Right ventricle myocardium superior (tissue), 1 donor: ENCODE measurements at regions not wholly inside any gene's neighbourhood (a gene's known extent, or its start where the extent isn't known, plus 50 kb on each side); places are given as distances from the start of the nearest gene placed in this dataset.

ENCODE experiments used
- ATAC-seq: fragments of 200-7000 bp; cut with Tn5 transposase; one replicate; pipeline ENCODE4 v1.9.1; 2020; ENCODE audit warnings: mild to moderate bottlenecking; ENCODE audit not compliant: poor library complexity
- DNase-seq: peaks from one replicate; pipeline ENCODE4 v3.0.0-alpha.2; 2020
- intact Hi-C: fragments of 100-400 bp; cut with DNase I; formaldehyde crosslinking; loops from one replicate; pipeline ENCODE4 v1.11.2; 2022
- donor health status: DM: no; HTN: yes; CAD: no; lungs with severe emphysema.

DNA sequence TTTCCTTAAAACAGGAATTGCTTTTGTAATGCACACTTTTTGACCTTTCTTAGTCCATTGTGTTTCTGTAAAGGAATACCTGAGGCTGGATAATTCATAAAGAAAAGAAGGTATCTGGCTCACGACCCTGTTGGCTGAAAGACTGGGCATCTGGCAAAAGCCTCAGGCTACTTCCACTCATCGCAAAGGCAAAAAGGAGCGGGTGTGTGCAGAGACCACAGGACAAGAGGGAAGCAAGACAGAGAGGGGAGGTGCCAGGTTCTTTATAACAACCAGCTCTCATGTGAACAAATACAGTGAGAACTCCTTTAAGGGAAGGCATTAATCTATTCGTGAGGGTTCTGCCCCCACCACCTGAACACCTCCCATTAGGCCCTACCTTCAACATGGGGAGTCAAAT lies 182.1 kb downstream of the C12orf50 start:
- ATAC-seq, result no peak
- DNase-seq, result no peak
- intact Hi-C loops, result no loop called here

GRCh38 chr12:87846045-87846444 lies 183.2 kb downstream of the C12orf50 start:
- DNase-seq (no peak), ATAC-seq (no peak)
- intact Hi-C loops, result no loop called here

- intact Hi-C loops, result no loop called here
Measured at GRCh38 chr12:87841935-87842334, 187.3 kb downstream of the C12orf50 start.

GRCh38 chr12:87836190-87836589 lies 193.0 kb downstream of the C12orf50 start:
- no peak for ATAC-seq
- intact Hi-C loops, result no loop called here
- DNase-seq, result no peak

More at GRCh38 chr12:87841935-87842334, 187.3 kb downstream of the C12orf50 start:
- DNase-seq, result no peak
- ATAC-seq, result no peak

GRCh38 chr12:87828382-87828973 lies 200.7 kb downstream of the C12orf50 start:
- DNase-seq (no peak), ATAC-seq (no peak)
- intact Hi-C loops, result no loop called here

DNA sequence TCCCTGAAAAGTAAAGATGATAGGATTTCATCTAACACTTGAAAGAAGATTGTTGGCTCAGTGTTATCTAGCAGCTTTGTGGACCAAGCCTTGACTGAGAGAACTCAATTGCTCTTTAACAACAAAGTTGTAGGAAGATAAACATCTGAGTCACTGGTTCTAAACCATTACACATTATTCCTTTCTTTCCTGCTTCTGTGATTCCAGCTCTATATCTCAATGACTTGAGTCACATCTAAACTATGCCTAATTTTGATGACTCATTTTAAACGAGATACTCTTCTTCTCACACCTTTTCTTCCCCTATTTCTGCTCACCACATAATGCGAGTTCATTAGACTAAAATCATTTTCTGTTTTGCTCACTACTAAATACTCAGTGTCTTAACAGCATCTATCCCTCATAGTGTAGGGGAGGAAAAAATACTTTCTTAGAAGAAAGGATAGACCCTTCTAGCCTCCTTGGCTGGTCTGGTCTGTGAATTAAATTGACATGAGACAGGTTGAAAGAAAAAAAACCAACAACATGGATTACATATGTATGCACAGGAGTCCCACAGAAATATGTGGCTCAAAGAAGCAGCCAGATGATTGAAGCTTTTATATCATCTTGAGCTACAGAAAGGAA lies 201.4 kb downstream of the C12orf50 start:
- no peak for DNase-seq
- ATAC-seq, result no peak
- intact Hi-C loops, result no loop called here

GRCh38 chr12:87822923-87823322 lies 206.3 kb downstream of the C12orf50 start:
- intact Hi-C loops, result no loop called here
- ATAC-seq, result no peak

GRCh38 chr12:87820524-87821202 lies 208.5 kb downstream of the C12orf50 start:
- no peak for ATAC-seq
- no peak for DNase-seq
- intact Hi-C loops, result no loop called here

More at GRCh38 chr12:87822923-87823322, 206.3 kb downstream of the C12orf50 start:
- no peak for DNase-seq

DNA sequence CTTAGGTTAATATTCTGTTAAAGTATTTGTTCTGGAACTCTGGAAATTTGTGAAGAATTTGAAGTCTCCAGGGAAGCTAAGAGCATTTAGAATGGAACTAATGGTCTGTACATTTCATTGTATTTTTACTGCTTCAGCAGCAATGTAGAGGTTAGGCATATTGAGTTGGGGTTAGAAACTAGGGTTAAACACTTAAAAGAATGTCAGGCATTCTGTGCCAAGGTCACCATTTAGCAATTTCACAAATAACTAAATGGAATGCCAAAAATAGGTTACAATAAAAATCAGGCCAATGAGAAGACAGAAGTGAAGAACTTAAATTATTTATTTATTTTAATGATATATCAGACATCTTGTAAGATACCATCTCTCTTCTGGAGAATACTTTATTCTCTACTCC lies 210.8 kb downstream of the C12orf50 start:
- intact Hi-C loops, result no loop called here
- DNase-seq (no peak), ATAC-seq (no peak)

GRCh38 chr12:87815771-87816585 lies 213.2 kb downstream of the C12orf50 start:
- DNase-seq (no peak), ATAC-seq (no peak)
- intact Hi-C loops, result no loop called here

DNA sequence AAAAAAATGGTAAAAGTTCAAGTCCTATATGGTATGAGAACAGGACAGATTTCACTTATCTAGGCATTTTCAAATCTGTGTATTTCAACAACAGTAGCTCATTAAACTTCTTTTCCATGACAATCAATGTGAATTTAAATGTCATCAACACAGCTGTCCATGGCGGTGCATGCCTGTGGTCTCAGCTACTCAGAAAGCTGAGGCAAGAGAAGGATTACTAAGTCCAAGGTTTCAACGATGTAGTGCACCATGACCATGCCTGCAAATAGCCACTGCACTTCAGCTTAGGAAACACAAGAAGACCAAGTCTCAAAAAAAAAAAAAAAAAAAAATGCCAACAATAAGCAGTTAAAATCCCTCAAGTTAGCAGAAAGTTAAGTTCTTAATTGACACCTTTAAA lies 214.6 kb downstream of the C12orf50 start:
- no peak for ATAC-seq
- DNase-seq, result no peak
- intact Hi-C loops, result no loop called here

DNA sequence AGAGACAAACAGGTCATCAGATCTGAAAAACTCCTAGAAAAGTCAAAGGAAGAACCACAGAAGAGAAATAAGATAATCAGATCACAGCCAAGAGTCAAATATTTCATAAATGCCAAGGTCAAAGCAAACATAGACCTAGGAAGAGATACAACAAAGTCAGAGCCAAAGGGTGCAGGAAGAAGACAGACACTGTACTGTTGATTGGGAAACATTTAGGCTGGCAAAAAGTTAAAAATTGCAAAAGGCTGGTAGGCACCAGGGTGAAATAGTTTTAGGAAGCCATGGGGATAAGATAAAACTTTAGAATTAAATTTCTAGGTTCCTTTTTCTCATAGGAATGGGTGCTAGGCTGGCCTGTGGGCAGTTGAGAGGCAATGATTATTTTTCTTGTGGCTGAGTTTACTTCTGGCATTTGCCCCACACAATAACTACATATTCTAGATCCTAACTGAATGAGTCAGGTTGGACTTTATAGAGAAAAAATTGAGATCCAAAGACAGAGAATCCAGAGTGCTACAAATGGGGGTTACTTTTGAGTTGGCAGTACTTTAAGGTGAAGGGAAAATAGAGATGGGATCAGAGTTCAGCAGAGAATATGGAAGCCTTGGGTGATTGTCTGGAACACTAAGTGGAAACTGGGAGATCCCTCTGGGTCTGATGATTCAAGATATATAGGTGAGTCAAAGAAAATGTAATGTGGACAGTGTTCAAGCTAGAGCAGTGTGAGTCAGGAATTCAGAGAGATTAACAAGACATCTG lies 215.5 kb downstream of the C12orf50 start:
- ATAC-seq, result no peak
- intact Hi-C loops, result no loop called here
- no peak for DNase-seq

DNA sequence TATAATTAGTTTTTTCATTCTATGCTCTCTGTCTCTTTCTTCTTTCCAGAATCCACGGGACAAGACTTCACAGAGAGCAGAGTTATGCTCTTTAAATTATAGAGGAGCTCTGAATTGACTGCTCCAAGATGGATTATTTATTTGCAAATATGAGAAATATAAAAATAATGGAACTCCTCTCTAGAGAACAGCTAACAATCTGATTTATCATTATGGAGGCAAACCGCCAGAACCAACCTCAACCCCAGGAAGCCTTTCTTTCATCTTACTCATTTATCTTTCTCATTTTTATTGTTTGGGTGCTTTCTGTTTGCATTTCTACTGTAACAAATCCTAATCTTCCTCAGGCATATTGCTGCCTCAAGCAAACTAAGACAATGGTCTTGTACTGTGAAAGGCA lies 216.5 kb downstream of the C12orf50 start:
- intact Hi-C loops, result no loop called here
- DNase-seq (no peak), ATAC-seq (no peak)

GRCh38 chr12:87812030-87812429 lies 217.2 kb downstream of the C12orf50 start:
- DNase-seq, result no peak
- ATAC-seq, result no peak
- intact Hi-C loops, result no loop called here

DNA sequence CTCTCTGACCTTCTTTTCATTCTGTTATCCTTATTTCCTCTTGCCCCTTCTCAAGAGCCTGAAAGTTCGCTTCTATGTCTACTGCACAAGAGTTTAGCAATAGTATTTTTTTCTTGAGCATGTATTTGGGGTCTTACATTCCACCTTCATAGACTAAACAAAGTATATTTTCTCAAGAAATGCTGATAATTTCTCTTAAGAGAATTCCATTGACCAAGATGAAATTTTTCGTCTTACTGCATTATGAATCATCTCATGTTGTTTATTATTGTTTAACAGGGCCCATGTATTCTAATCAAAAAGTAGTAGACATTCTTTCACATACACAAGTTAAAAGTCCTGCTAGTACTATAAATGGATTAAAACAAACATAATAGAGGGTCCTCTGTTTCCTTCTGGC lies 219.3 kb downstream of the C12orf50 start:
- DNase-seq (no peak), ATAC-seq (no peak)
- intact Hi-C loops, result no loop called here

GRCh38 chr12:87807086-87807485 lies 222.1 kb downstream of the C12orf50 start:
- ATAC-seq (no peak), DNase-seq (no peak)
- intact Hi-C loops, result no loop called here

GRCh38 chr12:87806310-87806709 lies 222.9 kb downstream of the C12orf50 start:
- no peak for ATAC-seq
- DNase-seq, result no peak
- intact Hi-C loops, result no loop called here

- ATAC-seq (no peak), DNase-seq (no peak)
- intact Hi-C loops, result no loop called here
Measured at GRCh38 chr12:87804386-87804785, 224.8 kb downstream of the C12orf50 start.

GRCh38 chr12:87802721-87803011 lies 226.5 kb downstream of the C12orf50 start:
- DNase-seq (no peak), ATAC-seq (no peak)
- intact Hi-C loops, result no loop called here
